H9 (cell line): ENCODE measurements at regions not wholly inside any gene's neighbourhood (a gene's known extent, or its start where the extent isn't known, plus 50 kb on each side); places are given as distances from the start of the nearest gene placed in this dataset.

ENCODE experiments used
- DNase-seq: peaks from one replicate; pipeline ENCODE4 v3.0.0-alpha.2; 2017
- H2AFZ ChIP-seq: one replicate; pipeline ENCODE4 v1.6.1; 2013; ENCODE audit warnings: mild to moderate bottlenecking, low read length, control low read depth, moderate library complexity
- H2AK5ac ChIP-seq: 2 replicates; pipeline ENCODE4 v1.6.1; 2013; ENCODE audit warnings: low read length, control low read depth, mixed read lengths; ENCODE audit not compliant: insufficient read length
- H2BK120ac ChIP-seq: one replicate; pipeline ENCODE4 v1.6.1; 2013; ENCODE audit warnings: low read depth, mild to moderate bottlenecking, low read length, control low read depth, inconsistent platforms; ENCODE audit not compliant: poor library complexity, severe bottlenecking
- H2BK12ac ChIP-seq: 2 replicates; pipeline ENCODE4 v1.6.1; 2013; ENCODE audit warnings: low read length, control low read depth, mixed read lengths, low read depth; ENCODE audit not compliant: insufficient read length
- H2BK15ac ChIP-seq: 2 replicates; pipeline ENCODE4 v1.6.1; 2013; ENCODE audit warnings: low read depth, low read length, control low read depth
- H2BK20ac ChIP-seq: one replicate; pipeline ENCODE4 v1.6.1; 2013; ENCODE audit warnings: low read depth, mild to moderate bottlenecking, low read length, control low read depth, inconsistent platforms; ENCODE audit not compliant: poor library complexity, severe bottlenecking
- H2BK5ac ChIP-seq: 2 replicates; pipeline ENCODE4 v1.6.1; 2013; ENCODE audit warnings: low read length, control low read depth, mixed read lengths; ENCODE audit not compliant: insufficient read length
- H3K14ac ChIP-seq: 2 replicates; pipeline ENCODE4 v1.6.1; 2013; ENCODE audit warnings: low read length, control low read depth; ENCODE audit not compliant: insufficient read depth
- H3K18ac ChIP-seq: 2 replicates; pipeline ENCODE4 v1.6.1; 2013; ENCODE audit warnings: low read depth, mild to moderate bottlenecking, mixed read lengths, low read length, control low read depth; ENCODE audit not compliant: insufficient read length
- H3K23ac ChIP-seq: 2 replicates; pipeline ENCODE4 v1.6.1; 2013; ENCODE audit warnings: low read length, control low read depth, mixed read lengths, low read depth; ENCODE audit not compliant: insufficient read length
- H3K23me2 ChIP-seq: 2 replicates; pipeline ENCODE4 v1.6.1; 2013; ENCODE audit warnings: low read depth, mild to moderate bottlenecking, mixed read lengths, low read length, control low read depth; ENCODE audit not compliant: insufficient read length, poor library complexity, severe bottlenecking
- H3K27ac ChIP-seq: 2 replicates; pipeline ENCODE4 v1.5.1; 2013; ENCODE audit warnings: low read length, control low read depth, mixed read lengths, low read depth; ENCODE audit not compliant: insufficient read length
- H3K27me3 ChIP-seq: 2 replicates; pipeline ENCODE4 v1.6.1; 2013; ENCODE audit warnings: low read length, control low read depth, inconsistent platforms; ENCODE audit not compliant: insufficient read depth
- H3K4ac ChIP-seq: 2 replicates; pipeline ENCODE4 v1.6.1; 2013; ENCODE audit warnings: low read depth, mild to moderate bottlenecking, control low read depth, inconsistent platforms, low read length, moderate library complexity
- H3K4me1 ChIP-seq: 2 replicates; pipeline ENCODE4 v1.6.1; 2013; ENCODE audit warnings: low read length, control low read depth, inconsistent platforms; ENCODE audit not compliant: insufficient read depth
- H3K4me2 ChIP-seq: 2 replicates; pipeline ENCODE4 v1.6.1; 2013; ENCODE audit warnings: low read length, control low read depth, mixed read lengths; ENCODE audit not compliant: insufficient read length, insufficient read depth
- H3K56ac ChIP-seq: 2 replicates; pipeline ENCODE4 v1.6.1; 2013; ENCODE audit warnings: low read depth, mild to moderate bottlenecking, mixed read lengths, low read length, control low read depth; ENCODE audit not compliant: insufficient read length
- H3K79me1 ChIP-seq: 2 replicates; pipeline ENCODE4 v1.6.1; 2013; ENCODE audit warnings: low read depth, mild to moderate bottlenecking, moderate library complexity, low read length, control low read depth, inconsistent platforms; ENCODE audit not compliant: insufficient read depth, poor library complexity, severe bottlenecking
- H3K79me2 ChIP-seq: 2 replicates; pipeline ENCODE4 v1.6.1; 2013; ENCODE audit warnings: low read length, control low read depth, inconsistent platforms; ENCODE audit not compliant: insufficient read depth
- H3K9ac ChIP-seq: 2 replicates; pipeline ENCODE4 v1.6.1; 2013; ENCODE audit warnings: low read length, control low read depth, mixed read lengths; ENCODE audit not compliant: insufficient read length; ENCODE audit errors: extremely low read depth
- H3K9me3 ChIP-seq: one replicate; pipeline ENCODE4 v1.6.1; 2013; ENCODE audit warnings: low read depth, low read length, inconsistent platforms; ENCODE audit not compliant: control insufficient read depth
- H3T11ph ChIP-seq: one replicate; pipeline ENCODE4 v1.6.1; 2013; ENCODE audit warnings: mild to moderate bottlenecking, low read length, control low read depth, inconsistent platforms
- H4K20me1 ChIP-seq: one replicate; pipeline ENCODE4 v1.6.1; 2013; ENCODE audit not compliant: control insufficient read depth, insufficient read length, insufficient read depth
- H4K5ac ChIP-seq: 2 replicates; pipeline ENCODE4 v1.6.1; 2013; ENCODE audit warnings: low read depth, mild to moderate bottlenecking, mixed read lengths, low read length, control low read depth; ENCODE audit not compliant: insufficient read length
- H4K8ac ChIP-seq: replicated peaks from 2 replicates; pipeline ENCODE4 v1.6.1; 2013; ENCODE audit warnings: low read length, control low read depth, mixed read lengths, low read depth; ENCODE audit not compliant: insufficient read length
- H4K91ac ChIP-seq: 2 replicates; pipeline ENCODE4 v1.6.1; 2013; ENCODE audit warnings: low read depth, mild to moderate bottlenecking, moderate library complexity, mixed read lengths, low read length, control low read depth; ENCODE audit not compliant: insufficient read length
- H3K27ac Mint-ChIP-seq, 3 experiments: 2 replicates in 2 of 3; 3 replicates in 1 of 3; pipeline ENCODE4 v1.8.0; 2020 to 2021; ENCODE audit warnings: mixed read lengths in 3 of 3, mild to moderate bottlenecking in 1 of 3, moderate library complexity in 1 of 3
- H3K27me3 Mint-ChIP-seq: 2 replicates; pipeline ENCODE4 v1.8.0; 2021; ENCODE audit warnings: low read depth, mild to moderate bottlenecking, moderate library complexity, mixed read lengths
- H3K36me3 Mint-ChIP-seq, 3 experiments: 2 replicates in 2 of 3; 3 replicates in 1 of 3; pipeline ENCODE4 v1.8.0; 2020 to 2021; ENCODE audit warnings: low read depth in 3 of 3, mixed read lengths in 3 of 3; ENCODE audit not compliant: insufficient read depth in 1 of 3
- H3K4me1 Mint-ChIP-seq, 2 experiments: 2 replicates each; pipeline ENCODE4 v1.8.0; 2020; ENCODE audit warnings: mixed read lengths in 2 of 2
- H3K4me3 Mint-ChIP-seq, 2 experiments: 2 replicates in 1 of 2; 3 replicates in 1 of 2; pipeline ENCODE4 v1.8.0; 2020 to 2021; ENCODE audit warnings: mild to moderate bottlenecking in 2 of 2, mixed read lengths in 2 of 2, moderate library complexity in 1 of 2
- H3K9me3 Mint-ChIP-seq, 2 experiments: 2 replicates in 1 of 2; 3 replicates in 1 of 2; pipeline ENCODE4 v1.8.0; 2020; ENCODE audit warnings: mild to moderate bottlenecking in 2 of 2, mixed read lengths in 2 of 2, moderate library complexity in 1 of 2
- CTCF ChIP-seq: fragments of 200-600 bp; sonication (generic); conservative IDR thresholded peaks from 3 replicates; pipeline ENCODE4 v1.8.0; 2021; ENCODE audit warnings: antibody characterized with exemption, mild to moderate bottlenecking
- WGBS: extraction: QIAGEN DNeasy Blood & Tissue Kit; methylation state at CpG from one replicate; pipeline ENCODE4 v1.1.7; 2013; ENCODE audit warnings: missing lambda C conversion rate, low lambda C conversion rate, mixed read lengths; ENCODE audit not compliant: insufficient read length; ENCODE audit errors: extremely low coverage; 5-methylcytosine and 5-hydroxymethylcytosine counted together

GRCh38 chr1:229221106-229222019 is 49.5 kb upstream of the RAB4A start:
- Histone ChIP-seq H2BK20ac (no peak overlapping the region), H4K5ac (no peak overlapping the region), H3K27ac (no peak overlapping the region), H3K18ac (peak overlapping the region; percentile 40), H3K9me3 (no peaks in the 10 kb centered on the region), H3K27me3 (no peaks in the 10 kb centered on the region), H3K79me2 (no peaks in the 10 kb centered on the region; the same call in 1 of the 2 replicates), H2AK5ac (no peak overlapping the region), H3T11ph (no peak overlapping the region), H3K14ac (no peak overlapping the region), H4K91ac (no peak overlapping the region), H3K4ac (no peak overlapping the region), H3K4me1 (no peaks in the 10 kb centered on the region; the same call in 1 of the 2 replicates), H2BK12ac (no peak overlapping the region), H2BK5ac (no peak overlapping the region), H3K23me2 (no peaks in the 10 kb centered on the region), H4K8ac (no peak overlapping the region), H3K56ac (no peak overlapping the region), H4K20me1 (no peaks in the 10 kb centered on the region), H2BK15ac (no peak overlapping the region), H3K4me2 (no peak overlapping the region), H3K79me1 (no peaks in the 10 kb centered on the region), H2BK120ac (no peak overlapping the region), H2AFZ (no peak overlapping the region), H3K23ac (no peak overlapping the region), H3K9ac (no peak overlapping the region)
- TF ChIP-seq CTCF: no peak
- WGBS: no CpG with 5 or more reads among the region's 7 CpGs
- Mint-ChIP-seq H3K4me1 (peaks cover 2 to 9% of the 10 kb centered on the region in 2 experiments), H3K27ac (no peak overlapping the region), H3K4me3 (no peak overlapping the region), H3K27me3 (peaks cover 1% of the 10 kb centered on the region; the same call in 1 of the 2 replicates), H3K36me3 (no peaks in the 10 kb centered on the region), H3K9me3 (no peaks in the 10 kb centered on the region; a peak in 2 of 5 replicates)
- no peak for DNase-seq
